SH-SY5Y (cell line): ENCODE measurements at regions not wholly inside any gene's neighbourhood (a gene's known extent, or its start where the extent isn't known, plus 50 kb on each side); places are given as distances from the start of the nearest gene placed in this dataset.

ENCODE experiments used
- GATA2 ChIP-seq: IDR thresholded peaks from 2 replicates; pipeline ENCODE4 v1.6.1; 2011; ENCODE audit warnings: mild to moderate bottlenecking, low read depth, low read length
- GATA3 ChIP-seq: IDR thresholded peaks from 2 replicates; pipeline ENCODE4 v1.6.1; 2011; ENCODE audit warnings: low read depth, mild to moderate bottlenecking, low read length, moderate library complexity

DNA sequence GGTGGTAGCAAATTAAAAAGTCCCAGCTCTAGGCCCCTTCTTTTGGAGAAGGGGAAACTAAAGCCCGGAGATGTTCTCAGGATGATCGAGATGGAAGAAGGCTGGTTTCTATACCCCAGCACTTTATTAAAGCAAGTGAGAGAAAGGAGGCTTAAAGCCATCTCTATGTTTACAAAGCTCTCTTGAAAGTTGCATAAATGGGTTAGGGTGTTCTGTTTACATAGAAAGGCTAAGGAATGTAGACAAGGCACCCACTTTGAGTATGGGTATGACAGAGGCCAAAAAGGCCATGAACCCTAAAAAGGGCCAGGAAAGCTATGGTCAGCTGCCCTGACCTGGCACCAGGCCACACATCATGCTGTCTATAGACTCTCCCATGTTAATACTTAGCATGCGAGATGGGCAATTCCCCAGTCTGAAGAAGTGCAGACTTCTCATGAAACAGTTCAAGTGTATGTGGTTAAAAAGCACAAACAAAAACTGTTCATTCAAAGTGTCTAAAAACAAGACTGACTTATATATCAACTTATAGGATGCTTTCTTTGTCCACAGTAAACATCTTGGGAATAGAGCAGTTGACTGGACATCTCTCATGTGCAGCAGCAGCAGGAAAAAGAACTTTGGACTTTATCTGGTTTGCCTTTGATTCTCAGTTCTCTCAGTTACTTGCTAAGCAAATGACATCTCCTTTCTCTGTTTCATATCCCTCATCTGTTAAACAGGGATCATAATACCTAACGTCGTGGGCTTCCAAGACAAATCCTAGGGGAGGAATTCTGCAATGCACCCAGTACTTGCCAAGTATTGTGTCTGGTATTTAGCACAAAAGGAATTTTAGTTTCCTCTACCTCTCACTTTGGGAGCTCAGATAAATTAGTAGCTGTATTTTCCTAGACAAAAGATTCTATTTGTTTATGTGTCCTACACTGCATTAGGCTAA lies 521.6 kb downstream of the PLPP3 start:
- TF ChIP-seq GATA3 (no peak), GATA2 (no peak)

DNA sequence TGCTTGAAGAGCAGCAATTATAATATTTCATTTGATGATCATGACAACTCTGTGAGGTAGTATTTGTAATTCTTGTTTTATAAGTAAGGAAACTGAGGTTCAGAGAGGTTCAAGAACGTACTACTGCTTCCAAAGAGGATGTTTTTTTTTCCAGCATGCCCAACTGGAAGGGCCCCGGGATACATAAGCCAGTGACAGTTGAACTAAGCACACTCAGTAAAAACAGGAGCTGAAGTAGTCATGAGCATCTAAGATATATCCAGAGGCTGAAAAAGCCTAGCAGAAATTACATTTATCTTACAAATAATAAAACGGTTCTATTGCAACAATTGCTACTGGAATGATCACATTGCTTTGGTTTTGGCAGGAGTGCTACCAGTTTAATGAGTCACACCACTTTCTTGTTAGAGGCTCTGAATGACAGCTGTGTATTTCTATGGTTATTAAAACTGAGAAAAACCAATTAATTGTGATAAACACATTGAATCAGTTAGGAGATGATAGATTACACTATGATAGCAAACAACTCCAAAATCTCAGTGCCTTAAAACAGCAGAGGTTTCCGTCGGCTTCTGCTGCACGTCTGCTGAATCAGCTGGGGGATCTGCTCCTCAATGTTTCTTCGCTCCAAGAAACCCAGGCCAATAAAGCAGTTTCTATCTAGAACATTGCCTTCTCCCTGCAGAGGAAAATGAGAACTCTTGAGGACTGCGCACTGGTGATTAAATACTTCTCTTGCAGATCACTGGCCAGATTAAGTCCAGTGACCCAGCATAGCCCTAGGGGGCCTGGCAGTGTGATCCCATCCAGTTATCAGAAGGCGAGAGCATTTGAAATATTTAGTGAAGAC lies 522.7 kb downstream of the PLPP3 start:
- TF ChIP-seq GATA3 (0 out of 2 replicates have a peak, but pooled peaks have one; percentile 16), GATA2 (no peak; the same call in 1 of the 2 replicates)

DNA sequence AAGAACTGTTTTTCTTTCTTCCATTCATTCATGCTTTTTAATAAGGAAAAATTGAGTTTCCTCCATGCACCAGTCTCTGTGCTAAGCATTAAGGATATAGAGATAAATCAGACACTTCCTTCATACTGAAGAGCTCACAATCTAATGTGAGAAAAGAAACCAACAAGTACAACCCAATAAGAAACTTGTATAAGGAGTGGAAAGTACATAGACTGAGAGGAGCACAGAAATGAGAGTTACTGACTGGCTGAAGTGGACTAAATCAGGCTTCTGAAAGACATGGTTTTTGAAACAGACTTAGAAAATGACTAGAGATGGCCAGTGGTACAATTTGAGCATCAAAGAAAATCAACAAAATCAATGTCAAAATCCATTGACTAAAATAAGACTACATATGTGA lies 524.4 kb downstream of the PLPP3 start:
- TF ChIP-seq GATA2 = no peak
- TF ChIP-seq GATA3 = no peak

DNA sequence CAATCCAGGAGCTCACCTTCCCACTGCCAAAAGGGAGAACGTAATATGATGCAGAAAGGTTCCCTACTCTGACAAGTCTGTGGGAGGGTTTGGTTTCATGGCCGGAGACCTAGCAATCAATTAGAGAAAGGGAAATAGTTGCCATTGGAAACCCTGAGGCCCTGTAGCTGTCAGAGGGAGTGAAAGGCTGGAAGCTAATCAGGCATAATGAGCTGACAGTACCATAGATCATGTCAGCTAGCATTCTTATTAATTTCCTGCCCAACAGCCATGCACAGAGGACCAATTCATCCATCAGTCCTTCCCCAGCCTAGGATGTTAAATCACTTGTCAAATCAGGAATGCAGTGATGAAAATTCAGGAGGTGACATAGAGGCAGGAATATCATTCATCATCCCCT lies 527.3 kb downstream of the PLPP3 start:
- TF ChIP-seq GATA3 (no peak), GATA2 (no peak)

- no peak for TF ChIP-seq GATA3
These were observed 528.5 kb downstream of the PLPP3 start for GRCh38 chr1:56050911-56051310.

GRCh38 chr1:56045477-56045876 lies 533.9 kb downstream of the PLPP3 start:
- TF ChIP-seq GATA3 (no peak), GATA2 (no peak)

DNA sequence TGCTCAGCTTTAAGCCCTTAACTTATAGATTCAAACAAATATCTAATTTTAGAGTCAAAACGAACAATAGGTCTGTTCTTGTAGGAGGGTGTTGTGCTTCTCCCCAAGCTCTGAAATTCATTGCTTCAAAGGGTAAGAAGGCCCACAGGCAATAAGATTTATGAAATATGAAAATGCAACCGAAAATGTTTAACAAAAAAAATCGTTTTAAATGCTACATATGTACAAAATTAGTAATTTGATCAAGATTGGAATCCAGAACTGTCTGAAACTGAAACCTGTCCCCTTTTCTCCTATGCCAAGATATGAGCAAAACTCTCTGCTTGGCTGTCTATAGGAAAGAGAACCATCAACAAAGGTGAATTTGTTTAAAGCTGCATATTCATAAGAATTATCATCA lies 534.3 kb downstream of the PLPP3 start:
- no peak for TF ChIP-seq GATA3
- TF ChIP-seq GATA2 = no peak

DNA sequence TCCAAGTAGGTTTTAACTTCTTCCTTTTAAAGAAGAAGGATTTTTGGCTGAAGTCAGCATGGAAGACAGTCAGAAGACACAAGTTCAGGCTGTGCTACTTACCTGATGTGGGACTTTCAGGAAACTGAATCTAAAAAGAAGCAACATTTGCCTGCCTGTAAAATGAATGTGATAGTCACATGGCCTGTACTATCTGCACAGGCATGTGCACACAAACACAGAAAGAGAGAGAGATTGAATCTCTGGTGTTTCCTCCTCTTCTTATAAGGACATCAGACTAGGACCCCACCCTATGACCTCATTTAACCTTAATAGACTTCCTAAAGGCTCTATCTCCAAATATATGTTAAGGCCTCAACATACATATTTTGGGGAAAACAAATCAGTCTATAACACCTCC lies 542.9 kb downstream of the PLPP3 start:
- TF ChIP-seq GATA3 (no peak), GATA2 (no peak)

DNA sequence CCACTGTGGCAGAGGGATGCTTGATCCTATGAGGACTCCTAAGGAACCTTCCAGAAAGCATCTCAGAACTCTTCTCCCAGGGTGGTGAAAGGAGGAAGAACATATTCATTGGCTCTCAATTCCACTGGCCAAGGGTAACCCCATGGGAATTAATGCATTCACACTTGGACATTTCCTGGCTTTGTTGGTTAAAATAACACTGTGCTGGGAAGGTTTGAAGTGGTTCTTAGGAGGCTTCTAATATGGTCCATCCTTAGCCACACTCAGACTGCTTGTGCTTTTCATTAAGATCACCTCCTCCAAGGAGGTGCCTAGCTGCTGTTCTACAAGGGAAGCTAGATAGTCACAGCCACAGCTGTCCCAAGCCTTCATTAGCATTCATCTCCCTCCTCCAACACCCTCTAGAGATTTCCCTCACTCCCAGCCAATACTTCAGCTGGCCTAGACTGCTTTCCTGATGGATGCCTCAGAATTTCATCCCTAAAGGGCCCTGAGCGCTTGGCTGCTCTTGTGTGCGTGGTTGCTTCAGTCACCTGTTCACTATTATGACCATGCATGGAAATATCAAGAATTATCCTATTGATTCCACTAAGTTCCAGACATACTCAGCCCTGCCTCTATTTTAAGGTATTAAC lies 544.4 kb downstream of the PLPP3 start:
- no peak for TF ChIP-seq GATA3
- no peak for TF ChIP-seq GATA2

DNA sequence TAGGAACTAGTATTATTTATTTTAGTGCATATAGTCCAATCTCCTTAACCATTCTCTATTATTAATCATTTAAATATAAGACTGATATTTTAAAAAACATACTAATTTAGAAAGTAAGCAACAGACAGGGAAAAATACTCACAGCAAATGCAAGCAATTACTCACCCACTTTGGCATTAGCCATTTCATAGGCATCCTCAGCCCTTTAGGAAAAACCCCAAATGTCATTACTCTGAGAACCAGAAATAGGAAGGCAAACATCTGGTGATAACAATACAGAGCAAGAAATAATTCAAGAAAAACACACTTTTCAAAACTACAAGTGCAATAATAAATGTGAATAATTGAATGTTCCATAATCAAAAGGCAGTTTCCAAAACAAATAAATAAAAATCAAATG lies 545.1 kb downstream of the PLPP3 start:
- TF ChIP-seq GATA2 (no peak), GATA3 (no peak)

DNA sequence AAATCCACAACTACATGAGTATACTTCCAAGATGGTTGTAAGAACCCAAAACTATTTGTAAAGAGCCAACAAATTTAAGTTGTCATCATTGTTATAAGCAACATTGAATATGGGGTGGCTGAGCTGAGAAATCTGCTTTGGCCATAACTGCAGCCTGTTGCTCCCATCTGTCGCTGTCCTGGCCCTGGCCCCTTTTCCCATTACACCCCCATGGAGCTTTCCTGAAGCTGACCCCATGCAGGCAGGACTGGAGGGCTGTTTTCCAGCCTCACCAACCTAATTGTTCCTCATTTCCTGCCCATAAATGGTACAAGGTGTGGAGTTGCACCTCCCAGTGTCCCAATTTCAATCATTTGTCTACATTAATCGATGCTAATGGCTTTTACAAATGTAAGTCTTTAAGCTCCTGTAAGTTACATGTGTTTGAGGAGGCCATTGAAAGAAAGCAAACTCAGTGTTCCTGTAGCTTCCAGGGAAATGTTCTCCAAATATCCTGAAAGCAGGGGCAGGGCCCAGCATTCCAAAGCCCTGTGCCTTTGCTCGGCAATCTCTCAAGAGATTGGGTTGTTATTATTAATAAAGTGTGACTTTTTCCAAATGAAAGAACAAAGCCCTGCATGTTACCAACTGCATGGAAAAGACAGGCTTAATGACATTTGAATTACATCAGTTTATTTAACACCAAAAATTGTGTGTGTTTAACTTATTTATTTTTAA lies 545.9 kb downstream of the PLPP3 start:
- TF ChIP-seq GATA2 = no peak
- TF ChIP-seq GATA3 = no peak

- no peak for TF ChIP-seq GATA3
- no peak for TF ChIP-seq GATA2
These were observed 547.2 kb downstream of the PLPP3 start for GRCh38 chr1:56032096-56032676.

DNA sequence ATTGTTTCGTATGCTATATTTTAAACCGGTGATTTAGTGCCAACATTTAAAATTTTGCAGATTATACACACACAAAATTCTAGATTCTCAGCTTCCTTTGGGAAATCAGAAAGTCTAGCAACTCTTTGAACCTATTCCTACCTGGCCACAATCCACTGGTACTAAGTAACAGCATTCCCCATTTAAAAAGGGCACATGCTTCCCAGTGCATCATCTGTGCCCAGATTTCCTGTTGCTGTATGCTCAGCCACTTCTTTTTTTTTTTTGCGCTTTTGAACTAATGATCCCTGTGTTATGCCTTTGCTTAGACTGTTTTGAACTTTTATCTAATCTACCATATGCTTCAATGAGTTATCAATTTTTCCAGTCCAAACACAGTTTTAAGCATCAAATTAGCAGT lies 548.4 kb downstream of the PLPP3 start:
- TF ChIP-seq GATA3 (no peak), GATA2 (no peak)

DNA sequence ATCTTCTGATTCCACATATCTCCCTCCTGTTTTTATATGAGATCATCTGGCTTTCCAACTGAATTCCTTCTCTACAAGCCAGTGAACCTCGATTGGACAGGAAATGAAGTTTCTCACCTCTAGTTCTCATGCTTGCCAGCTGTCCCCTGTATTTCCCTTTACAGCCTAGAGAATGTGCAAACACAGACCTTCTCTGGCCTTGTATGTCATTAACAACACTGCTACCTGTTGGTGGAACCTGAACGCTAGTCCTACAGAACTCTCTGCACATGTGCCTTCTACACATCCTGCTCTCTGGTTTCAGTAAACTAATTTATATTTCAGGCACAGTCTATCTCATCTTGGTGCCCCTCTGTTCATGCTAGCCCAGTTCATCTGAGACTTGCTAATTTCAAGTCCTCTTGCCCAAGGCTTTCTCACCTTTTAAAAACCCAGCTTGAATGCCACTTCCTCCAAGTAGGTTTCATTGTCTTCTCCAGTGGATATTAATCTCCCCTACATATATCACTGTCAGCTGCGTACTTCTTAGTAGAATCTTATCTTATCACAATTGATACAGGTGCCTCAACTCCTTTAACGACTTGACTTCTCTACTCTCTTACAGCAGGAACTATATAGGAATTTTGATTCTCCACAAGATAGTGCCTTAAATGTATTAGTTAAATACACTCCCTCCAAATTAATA lies 549.9 kb downstream of the PLPP3 start:
- TF ChIP-seq GATA2 (no peak), GATA3 (no peak)
